ENCODE measurements at regions not wholly inside any gene's neighbourhood (a gene's known extent, or its start where the extent isn't known, plus 50 kb on each side); places are given as distances from the start of the nearest gene placed in this dataset.

DNA sequence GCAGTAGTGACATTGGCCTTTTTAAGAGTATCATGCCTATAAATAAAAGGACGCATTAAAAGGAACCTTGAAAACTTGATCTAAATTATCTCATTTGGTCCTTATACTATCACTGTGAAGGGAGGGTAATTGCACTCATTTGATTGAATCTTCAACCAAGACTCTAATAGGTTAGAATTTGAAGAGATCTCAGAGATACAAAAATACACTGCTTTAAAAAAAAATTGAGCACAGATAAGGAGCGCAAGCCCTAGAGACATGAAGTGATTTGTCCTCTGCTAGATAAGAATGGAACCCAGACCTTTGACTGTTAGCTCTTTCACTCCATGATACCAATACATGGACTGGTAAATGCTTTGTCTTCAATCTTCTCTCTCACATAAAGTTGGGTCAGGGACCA, 58.2 kb upstream of the RXFP2 start:
- no peak for TF ChIP-seq POLR2A (IDR thresholded peaks at IDR 0.05)
- TF ChIP-seq, protein P1, sequence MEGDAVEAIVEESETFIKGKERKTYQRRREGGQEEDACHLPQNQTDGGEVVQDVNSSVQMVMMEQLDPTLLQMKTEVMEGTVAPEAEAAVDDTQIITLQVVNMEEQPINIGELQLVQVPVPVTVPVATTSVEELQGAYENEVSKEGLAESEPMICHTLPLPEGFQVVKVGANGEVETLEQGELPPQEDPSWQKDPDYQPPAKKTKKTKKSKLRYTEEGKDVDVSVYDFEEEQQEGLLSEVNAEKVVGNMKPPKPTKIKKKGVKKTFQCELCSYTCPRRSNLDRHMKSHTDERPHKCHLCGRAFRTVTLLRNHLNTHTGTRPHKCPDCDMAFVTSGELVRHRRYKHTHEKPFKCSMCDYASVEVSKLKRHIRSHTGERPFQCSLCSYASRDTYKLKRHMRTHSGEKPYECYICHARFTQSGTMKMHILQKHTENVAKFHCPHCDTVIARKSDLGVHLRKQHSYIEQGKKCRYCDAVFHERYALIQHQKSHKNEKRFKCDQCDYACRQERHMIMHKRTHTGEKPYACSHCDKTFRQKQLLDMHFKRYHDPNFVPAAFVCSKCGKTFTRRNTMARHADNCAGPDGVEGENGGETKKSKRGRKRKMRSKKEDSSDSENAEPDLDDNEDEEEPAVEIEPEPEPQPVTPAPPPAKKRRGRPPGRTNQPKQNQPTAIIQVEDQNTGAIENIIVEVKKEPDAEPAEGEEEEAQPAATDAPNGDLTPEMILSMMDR (IDR thresholded peaks at IDR 0.05): no peak
